ENCODE measurements at regions not wholly inside any gene's neighbourhood (a gene's known extent, or its start where the extent isn't known, plus 50 kb on each side); places are given as distances from the start of the nearest gene placed in this dataset.

GRCh38 chr5:172553903-172554302, 87.2 kb upstream of the NEURL1B start:
- no peaks in the 10 kb centered on the region for H3K27me3 ChIP-seq (replicated peaks; ENCODE audit: insufficient read depth, low read length)
- no peaks in the 10 kb centered on the region for H3K4me1 ChIP-seq (ENCODE audit: low read length)
- no peaks in the 10 kb centered on the region for H3K79me2 ChIP-seq (ENCODE audit: low read length)
- DNase-seq, result no peak
- H3K9me2 ChIP-seq (replicated peaks; ENCODE audit: insufficient read depth, low read length), result no peaks in the 10 kb centered on the region
- no peaks in the 10 kb centered on the region for H3K36me3 ChIP-seq (replicated peaks; ENCODE audit: insufficient read depth, low read length)
- no peak overlapping the region for H3K4me2 ChIP-seq (ENCODE audit: low read depth, low read length)
- no peak overlapping the region for H3K27ac ChIP-seq (ENCODE audit: low read length)
- H4K20me1 ChIP-seq (ENCODE audit: insufficient read depth, low read length), result no peaks in the 10 kb centered on the region
- H3K9ac ChIP-seq (ENCODE audit: low read length), result no peak overlapping the region
- H2AFZ ChIP-seq (ENCODE audit: low read length), result no peak overlapping the region
- TF ChIP-seq EZH2 (optimal IDR thresholded peaks at IDR 0.05; ENCODE audit: low read depth, low read length) (no peak), EZH2phosphoT487 (IDR thresholded peaks at IDR 0.05; ENCODE audit: low read length) (no peak), CTCF (IDR thresholded peaks at IDR 0.05; ENCODE audit: low read length) (no peak)
- no peak overlapping the region for H3K4me3 ChIP-seq (ENCODE audit: low read length)
- H3K9me3 ChIP-seq (replicated peaks; ENCODE audit: insufficient read depth, low read length), result no peaks in the 10 kb centered on the region
- no peaks in the 10 kb centered on the region for H3F3A ChIP-seq (ENCODE audit: insufficient read depth, low read length)

GRCh38 chr5:172553167-172553566, 87.9 kb upstream of the NEURL1B start:
- H3K4me3 ChIP-seq (ENCODE audit: low read length), result no peak overlapping the region
- no peaks in the 10 kb centered on the region for H3F3A ChIP-seq (ENCODE audit: insufficient read depth, low read length)
- TF ChIP-seq EZH2 (optimal IDR thresholded peaks at IDR 0.05; ENCODE audit: low read depth, low read length) (no peak), EZH2phosphoT487 (IDR thresholded peaks at IDR 0.05; ENCODE audit: low read length) (no peak), CTCF (IDR thresholded peaks at IDR 0.05; ENCODE audit: low read length) (no peak)
- no peaks in the 10 kb centered on the region for H3K79me2 ChIP-seq (ENCODE audit: low read length)
- H4K20me1 ChIP-seq (ENCODE audit: insufficient read depth, low read length), result no peaks in the 10 kb centered on the region
- H3K4me2 ChIP-seq (ENCODE audit: low read depth, low read length), result no peak overlapping the region
- no peak overlapping the region for H2AFZ ChIP-seq (ENCODE audit: low read length)
- no peaks in the 10 kb centered on the region for H3K36me3 ChIP-seq (replicated peaks; ENCODE audit: insufficient read depth, low read length)
- no peaks in the 10 kb centered on the region for H3K4me1 ChIP-seq (ENCODE audit: low read length)
- H3K27ac ChIP-seq (ENCODE audit: low read length), result no peak overlapping the region
- no peaks in the 10 kb centered on the region for H3K9me3 ChIP-seq (replicated peaks; ENCODE audit: insufficient read depth, low read length)
- DNase-seq, result no peak
- H3K9me2 ChIP-seq (replicated peaks; ENCODE audit: insufficient read depth, low read length), result no peaks in the 10 kb centered on the region
- no peak overlapping the region for H3K9ac ChIP-seq (ENCODE audit: low read length)
- H3K27me3 ChIP-seq (replicated peaks; ENCODE audit: insufficient read depth, low read length), result no peaks in the 10 kb centered on the region

- no peak for DNase-seq
- H3K9me3 ChIP-seq (replicated peaks; ENCODE audit: insufficient read depth, low read length), result no peaks in the 10 kb centered on the region
These were observed 90.1 kb upstream of the NEURL1B start for GRCh38 chr5:172550996-172551395.

More at GRCh38 chr5:172550996-172551395, 90.1 kb upstream of the NEURL1B start:
- no peak overlapping the region for H3K9ac ChIP-seq (ENCODE audit: low read length)
- no peaks in the 10 kb centered on the region for H4K20me1 ChIP-seq (ENCODE audit: insufficient read depth, low read length)
- no peaks in the 10 kb centered on the region for H3F3A ChIP-seq (ENCODE audit: insufficient read depth, low read length)
- TF ChIP-seq EZH2 (optimal IDR thresholded peaks at IDR 0.05; ENCODE audit: low read depth, low read length) (no peak), EZH2phosphoT487 (IDR thresholded peaks at IDR 0.05; ENCODE audit: low read length) (no peak), CTCF (IDR thresholded peaks at IDR 0.05; ENCODE audit: low read length) (no peak)
- H3K79me2 ChIP-seq (ENCODE audit: low read length), result no peaks in the 10 kb centered on the region
- H3K4me3 ChIP-seq (ENCODE audit: low read length), result no peak overlapping the region
- H3K4me2 ChIP-seq (ENCODE audit: low read depth, low read length), result no peak overlapping the region
- H3K27me3 ChIP-seq (replicated peaks; ENCODE audit: insufficient read depth, low read length), result peaks cover 5% of the 10 kb centered on the region
- no peak overlapping the region for H3K27ac ChIP-seq (ENCODE audit: low read length)
- no peaks in the 10 kb centered on the region for H3K36me3 ChIP-seq (replicated peaks; ENCODE audit: insufficient read depth, low read length)
- H3K4me1 ChIP-seq (ENCODE audit: low read length), result no peaks in the 10 kb centered on the region
- H3K9me2 ChIP-seq (replicated peaks; ENCODE audit: insufficient read depth, low read length), result no peaks in the 10 kb centered on the region
- no peak overlapping the region for H2AFZ ChIP-seq (ENCODE audit: low read length)
